Body of pancreas (tissue), 4 donors: ENCODE measurements at regions not wholly inside any gene's neighbourhood (a gene's known extent, or its start where the extent isn't known, plus 50 kb on each side); places are given as distances from the start of the nearest gene placed in this dataset.

ENCODE experiments used
- ATAC-seq: fragments of 150-250 bp; one replicate; pipeline ENCODE4 v1.9.1; 2016
- DNase-seq, 4 donors: peaks; one replicate each; pipeline ENCODE4 v3.0.0-alpha.2; 2019
- H3K27ac ChIP-seq, 4 donors: fragments of 200-600 bp; sonication (generic); 1 replicate in 3 of 4; 2 replicates in 1 of 4; pipeline versions ENCODE4 v1.5.1 to v1.6.1; 2016 to 2019; ENCODE audit warnings: mild to moderate bottlenecking in 1 of 4, mixed read lengths in 1 of 4, moderate library complexity in 1 of 4
- H3K27me3 ChIP-seq, 2 donors: fragments of 200-600 bp; sonication (generic); one replicate each; pipeline ENCODE4 v1.6.0; 2016; ENCODE audit warnings: mild to moderate bottlenecking in 1 of 2
- H3K36me3 ChIP-seq, 2 donors: fragments of 200-600 bp; sonication (generic); replicated peaks in 1 of 2; 2 replicates each; pipeline ENCODE4 v1.5.1; 2016; ENCODE audit warnings: low read depth in 2 of 2; ENCODE audit not compliant: insufficient read depth in 1 of 2
- H3K4me1 ChIP-seq: fragments of 200-600 bp; sonication (generic); one replicate; pipeline ENCODE4 v1.6.0; 2016
- H3K4me3 ChIP-seq, 2 donors: fragments of 200-600 bp; sonication (generic); 1 replicate in 1 of 2; 2 replicates in 1 of 2; pipeline ENCODE4 v1.5.1; 2016 to 2019
- H3K9me3 ChIP-seq, 3 donors: fragments of 200-600 bp; sonication (generic); 1 replicate in 2 of 3; 2 replicates in 1 of 3; pipeline ENCODE4 v1.5.1; 2016
- POLR2A ChIP-seq, 3 donors: fragments of 450-650 bp; IDR thresholded peaks; one replicate each; pipeline ENCODE4 v1.6.1; 2016; ENCODE audit warnings: antibody characterized with exemption in 3 of 3, mild to moderate bottlenecking in 2 of 3
- WGBS, 2 donors: methylation state at CpG; one replicate each; pipeline ENCODE4 v1.1.5; 2017; 5-methylcytosine and 5-hydroxymethylcytosine counted together
- intact Hi-C: fragments of 100-400 bp; cut with DNase I; formaldehyde crosslinking; loops from one replicate; pipeline ENCODE4 v1.15.1; 2023
- TF ChIP-seq, protein P1 (sequence below), 7 experiments: fragments of 450-650 bp in 4 of 7; fragments of 200-600 bp in 3 of 7; sonication (generic) in 3 of 7; IDR thresholded peaks; one replicate each; pipeline ENCODE4 v1.5.1; 2016 to 2019; ENCODE audit warnings: antibody characterized with exemption in 7 of 7

DNA sequence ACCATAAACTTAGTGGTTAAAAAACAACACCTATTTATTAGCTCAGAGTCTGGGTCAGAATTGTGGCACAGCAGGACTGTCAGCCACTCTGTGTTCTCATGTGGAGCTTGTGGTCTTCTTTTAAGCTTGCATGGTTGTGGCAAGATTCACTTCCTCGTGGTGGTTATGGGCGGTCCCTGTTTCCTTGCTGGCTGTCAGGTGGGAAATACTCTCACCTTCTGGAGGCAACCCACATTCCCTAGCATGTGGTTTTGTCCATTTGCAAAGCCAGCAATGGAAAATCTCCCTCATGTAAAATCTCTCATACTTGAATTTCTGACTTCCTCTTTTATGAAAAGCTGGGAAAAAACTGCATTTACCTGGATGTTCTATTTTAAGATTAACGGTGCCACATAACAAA lies 229.8 kb downstream of the ALX1 start:
- H3K4me1 ChIP-seq = no peaks in the 10 kb centered on the region
- H3K4me3 ChIP-seq = no peak overlapping the region
- no peaks in the 10 kb centered on the region for H3K27me3 ChIP-seq
- H3K9me3 ChIP-seq = no peaks in the 10 kb centered on the region
- no peaks in the 10 kb centered on the region for H3K36me3 ChIP-seq
- no peak for ATAC-seq
- WGBS, 2 donors = 64 to 66% methylated on average over 3 of the region's 3 CpGs
- no peak for TF ChIP-seq POLR2A (IDR thresholded peaks at IDR 0.05)
- TF ChIP-seq, protein P1, sequence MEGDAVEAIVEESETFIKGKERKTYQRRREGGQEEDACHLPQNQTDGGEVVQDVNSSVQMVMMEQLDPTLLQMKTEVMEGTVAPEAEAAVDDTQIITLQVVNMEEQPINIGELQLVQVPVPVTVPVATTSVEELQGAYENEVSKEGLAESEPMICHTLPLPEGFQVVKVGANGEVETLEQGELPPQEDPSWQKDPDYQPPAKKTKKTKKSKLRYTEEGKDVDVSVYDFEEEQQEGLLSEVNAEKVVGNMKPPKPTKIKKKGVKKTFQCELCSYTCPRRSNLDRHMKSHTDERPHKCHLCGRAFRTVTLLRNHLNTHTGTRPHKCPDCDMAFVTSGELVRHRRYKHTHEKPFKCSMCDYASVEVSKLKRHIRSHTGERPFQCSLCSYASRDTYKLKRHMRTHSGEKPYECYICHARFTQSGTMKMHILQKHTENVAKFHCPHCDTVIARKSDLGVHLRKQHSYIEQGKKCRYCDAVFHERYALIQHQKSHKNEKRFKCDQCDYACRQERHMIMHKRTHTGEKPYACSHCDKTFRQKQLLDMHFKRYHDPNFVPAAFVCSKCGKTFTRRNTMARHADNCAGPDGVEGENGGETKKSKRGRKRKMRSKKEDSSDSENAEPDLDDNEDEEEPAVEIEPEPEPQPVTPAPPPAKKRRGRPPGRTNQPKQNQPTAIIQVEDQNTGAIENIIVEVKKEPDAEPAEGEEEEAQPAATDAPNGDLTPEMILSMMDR (IDR thresholded peaks at IDR 0.05) = no peak
- H3K27ac ChIP-seq = no peak overlapping the region
- intact Hi-C loops = no loop called here
- DNase-seq = no peak

DNA sequence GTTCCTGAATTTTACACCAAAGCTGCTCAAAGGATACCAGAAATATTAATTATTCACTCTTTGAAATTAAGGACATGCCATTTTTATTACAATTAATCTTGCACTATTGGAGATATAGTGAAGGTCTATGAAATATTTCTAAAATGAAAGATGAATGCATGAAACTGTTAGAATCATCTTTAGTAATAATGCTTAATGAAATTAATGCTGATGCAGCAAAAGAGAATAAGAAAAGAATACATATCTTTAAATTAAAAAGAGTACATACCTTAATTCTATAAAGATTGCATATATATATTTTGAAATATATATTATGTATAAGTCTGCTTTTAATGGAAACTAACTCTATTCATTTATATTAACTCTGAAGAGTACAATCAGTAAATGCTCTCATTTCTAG lies 236.0 kb downstream of the ALX1 start:
- intact Hi-C loops = no loop called here
- H3K4me1 ChIP-seq = no peaks in the 10 kb centered on the region
- ATAC-seq (no peak), DNase-seq (no peak)
- H3K27ac ChIP-seq = no peak overlapping the region
- H3K36me3 ChIP-seq = no peaks in the 10 kb centered on the region
- no peaks in the 10 kb centered on the region for H3K9me3 ChIP-seq
- TF ChIP-seq POLR2A (IDR thresholded peaks at IDR 0.05) = no peak
- TF ChIP-seq, protein P1 (IDR thresholded peaks at IDR 0.05) = no peak
- no peaks in the 10 kb centered on the region for H3K27me3 ChIP-seq
- H3K4me3 ChIP-seq = no peak overlapping the region

DNA sequence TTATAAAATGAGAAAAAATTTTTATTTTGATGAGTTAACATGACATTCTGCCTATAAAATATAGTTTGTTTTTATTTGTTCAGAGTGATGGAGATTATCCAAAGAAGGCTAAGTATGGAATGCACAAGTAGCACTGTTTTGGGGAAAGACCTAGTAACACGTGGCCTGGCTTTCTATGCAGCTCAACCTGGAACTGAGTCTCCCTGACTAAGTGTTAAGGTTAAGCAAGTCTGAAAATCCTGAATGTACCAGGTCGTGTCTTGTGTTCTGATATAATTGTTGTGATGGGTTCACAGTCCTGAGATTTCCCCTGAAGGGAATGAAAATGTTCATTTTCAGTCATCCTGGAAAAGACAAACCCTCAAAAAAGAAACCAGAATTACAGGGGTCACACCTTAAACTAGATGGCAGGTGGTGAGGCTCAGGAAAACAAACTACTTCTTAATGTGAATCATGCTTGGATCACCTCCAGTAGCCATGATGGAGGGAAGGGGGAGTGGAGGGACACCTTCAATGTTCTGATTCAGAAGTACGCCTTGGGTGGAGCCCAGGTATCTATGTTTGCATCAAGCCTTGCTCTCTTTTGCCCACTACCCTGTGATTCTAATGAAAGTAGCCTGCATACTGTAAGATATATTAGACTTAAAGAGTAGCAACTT lies 236.8 kb downstream of the ALX1 start:
- H3K4me1 ChIP-seq = no peaks in the 10 kb centered on the region
- TF ChIP-seq, protein P1 (IDR thresholded peaks at IDR 0.05) = no peak
- no peak for TF ChIP-seq POLR2A (IDR thresholded peaks at IDR 0.05)
- WGBS, 2 donors = 62% methylated on average over 3 of the region's 3 CpGs

DNA sequence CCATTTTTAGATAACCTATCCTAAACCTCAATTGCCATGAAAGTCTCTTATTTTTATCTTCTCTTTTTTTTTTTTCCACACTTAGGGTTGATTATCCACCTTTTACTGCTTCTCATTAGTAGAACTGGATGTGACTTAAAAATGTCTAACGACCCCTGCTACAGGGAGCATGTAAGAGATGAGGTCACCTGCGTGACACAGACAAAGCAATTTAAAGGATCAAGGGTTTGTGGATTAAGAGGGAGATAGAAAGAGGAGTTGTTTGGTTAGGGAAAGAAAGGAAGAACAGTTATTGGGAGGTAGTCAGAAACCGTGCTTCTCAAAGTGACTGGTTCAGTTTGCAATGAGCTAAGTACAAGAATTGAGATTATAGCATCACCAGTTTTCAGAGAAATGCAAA lies 239.1 kb downstream of the ALX1 start:
- DNase-seq (no peak), ATAC-seq (no peak)
- no peak overlapping the region for H3K4me3 ChIP-seq
- TF ChIP-seq POLR2A (IDR thresholded peaks at IDR 0.05) = no peak
- TF ChIP-seq, protein P1 (IDR thresholded peaks at IDR 0.05) = no peak
- intact Hi-C loops = no loop called here
- H3K27ac ChIP-seq = no peak overlapping the region
- no peaks in the 10 kb centered on the region for H3K4me1 ChIP-seq
- no peaks in the 10 kb centered on the region for H3K27me3 ChIP-seq
- WGBS, 2 donors = 49 to 54% methylated on average over 3 of the region's 3 CpGs
- H3K36me3 ChIP-seq = no peaks in the 10 kb centered on the region
- H3K9me3 ChIP-seq = no peaks in the 10 kb centered on the region

More for the DNA sequence above, 236.8 kb downstream of the ALX1 start:
- H3K9me3 ChIP-seq = no peaks in the 10 kb centered on the region
- H3K27ac ChIP-seq = no peak overlapping the region
- no peaks in the 10 kb centered on the region for H3K36me3 ChIP-seq
- no peak overlapping the region for H3K4me3 ChIP-seq
- H3K27me3 ChIP-seq = no peaks in the 10 kb centered on the region
- no peak for DNase-seq
- intact Hi-C loops = no loop called here
- ATAC-seq = no peak

DNA sequence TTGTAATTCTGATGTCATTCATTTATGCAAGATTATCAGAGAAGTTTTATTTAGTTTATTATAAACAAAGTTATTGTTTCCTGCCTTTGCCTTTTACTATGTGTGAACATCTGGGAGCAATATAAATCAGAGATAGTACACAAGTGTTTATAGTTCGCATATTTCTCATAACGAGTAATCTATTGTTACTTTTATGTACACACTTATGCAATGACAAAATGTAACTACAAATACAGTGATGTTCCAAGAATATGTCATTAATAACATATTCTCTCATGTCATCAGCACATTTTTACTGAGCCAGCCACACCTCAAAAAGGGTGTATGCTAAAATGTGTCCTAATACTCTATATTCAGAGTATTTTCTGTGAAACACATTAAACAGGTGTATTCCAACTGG lies 243.2 kb downstream of the ALX1 start:
- Histone ChIP-seq H3K27ac (no peak overlapping the region), H3K27me3 (no peaks in the 10 kb centered on the region), H3K4me3 (no peak overlapping the region), H3K9me3 (no peaks in the 10 kb centered on the region), H3K4me1 (no peaks in the 10 kb centered on the region), H3K36me3 (no peaks in the 10 kb centered on the region)
- WGBS, 2 donors = 39 to 42% methylated on average over 2 of the region's 2 CpGs
- TF ChIP-seq, protein P1 (IDR thresholded peaks at IDR 0.05) = no peak
- no peak for TF ChIP-seq POLR2A (IDR thresholded peaks at IDR 0.05)
- DNase-seq = no peak
- intact Hi-C loops = no loop called here
- ATAC-seq = no peak
